GM12875 (cell line): ENCODE measurements at regions not wholly inside any gene's neighbourhood (a gene's known extent, or its start where the extent isn't known, plus 50 kb on each side); places are given as distances from the start of the nearest gene placed in this dataset.

Experiments
- H3K4me3 ChIP-seq: one replicate; pipeline ENCODE4 v1.5.1; 2011; ENCODE audit warnings: low read depth, low read length, control low read depth
- TF ChIP-seq, protein P1 (sequence below): IDR thresholded peaks from 2 replicates; pipeline ENCODE4 v1.5.1; 2011; ENCODE audit warnings: low read depth, mild to moderate bottlenecking, control low read depth, inconsistent platforms, low read length, moderate library complexity, borderline replicate concordance; ENCODE audit not compliant: insufficient read depth

DNA sequence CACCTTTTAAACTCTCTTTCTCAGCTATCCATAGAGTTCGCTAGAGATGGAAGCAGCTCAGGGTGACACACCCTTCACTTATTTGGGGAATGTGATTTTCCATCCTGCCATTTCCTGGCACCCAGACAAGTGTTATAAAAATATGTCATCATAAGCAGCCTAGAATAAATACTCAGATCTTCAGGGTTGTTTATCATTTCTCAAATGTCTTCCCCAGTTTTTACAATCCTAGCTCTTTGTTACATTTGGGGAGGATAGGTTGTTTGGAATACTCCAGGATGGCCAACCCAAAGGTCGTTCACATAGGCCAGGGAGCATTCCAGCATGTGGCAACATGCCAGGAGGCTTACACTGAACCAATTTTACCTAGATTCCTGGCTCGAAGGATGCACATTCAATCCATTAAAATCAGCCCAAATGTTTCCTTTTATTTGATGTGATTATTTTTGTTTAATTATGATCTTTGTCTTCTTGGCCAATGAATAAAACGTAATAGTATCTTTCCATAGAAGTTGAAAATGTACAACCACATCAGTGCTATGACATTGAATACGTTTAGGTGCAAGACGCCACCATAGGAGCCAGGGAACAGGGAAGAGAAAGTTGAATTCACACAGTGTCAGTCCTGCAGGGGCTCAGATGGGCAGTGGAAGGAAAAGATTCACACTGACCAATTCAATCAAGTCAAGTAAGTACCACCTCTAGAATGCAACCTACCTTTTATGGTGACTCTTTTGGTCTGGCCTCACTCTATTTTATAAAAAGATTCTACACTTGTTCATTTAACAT lies 537.7 kb upstream of the MDFIC2 start:
- H3K4me3 ChIP-seq = no peak overlapping the region
- TF ChIP-seq, protein P1, sequence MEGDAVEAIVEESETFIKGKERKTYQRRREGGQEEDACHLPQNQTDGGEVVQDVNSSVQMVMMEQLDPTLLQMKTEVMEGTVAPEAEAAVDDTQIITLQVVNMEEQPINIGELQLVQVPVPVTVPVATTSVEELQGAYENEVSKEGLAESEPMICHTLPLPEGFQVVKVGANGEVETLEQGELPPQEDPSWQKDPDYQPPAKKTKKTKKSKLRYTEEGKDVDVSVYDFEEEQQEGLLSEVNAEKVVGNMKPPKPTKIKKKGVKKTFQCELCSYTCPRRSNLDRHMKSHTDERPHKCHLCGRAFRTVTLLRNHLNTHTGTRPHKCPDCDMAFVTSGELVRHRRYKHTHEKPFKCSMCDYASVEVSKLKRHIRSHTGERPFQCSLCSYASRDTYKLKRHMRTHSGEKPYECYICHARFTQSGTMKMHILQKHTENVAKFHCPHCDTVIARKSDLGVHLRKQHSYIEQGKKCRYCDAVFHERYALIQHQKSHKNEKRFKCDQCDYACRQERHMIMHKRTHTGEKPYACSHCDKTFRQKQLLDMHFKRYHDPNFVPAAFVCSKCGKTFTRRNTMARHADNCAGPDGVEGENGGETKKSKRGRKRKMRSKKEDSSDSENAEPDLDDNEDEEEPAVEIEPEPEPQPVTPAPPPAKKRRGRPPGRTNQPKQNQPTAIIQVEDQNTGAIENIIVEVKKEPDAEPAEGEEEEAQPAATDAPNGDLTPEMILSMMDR = no peak

DNA sequence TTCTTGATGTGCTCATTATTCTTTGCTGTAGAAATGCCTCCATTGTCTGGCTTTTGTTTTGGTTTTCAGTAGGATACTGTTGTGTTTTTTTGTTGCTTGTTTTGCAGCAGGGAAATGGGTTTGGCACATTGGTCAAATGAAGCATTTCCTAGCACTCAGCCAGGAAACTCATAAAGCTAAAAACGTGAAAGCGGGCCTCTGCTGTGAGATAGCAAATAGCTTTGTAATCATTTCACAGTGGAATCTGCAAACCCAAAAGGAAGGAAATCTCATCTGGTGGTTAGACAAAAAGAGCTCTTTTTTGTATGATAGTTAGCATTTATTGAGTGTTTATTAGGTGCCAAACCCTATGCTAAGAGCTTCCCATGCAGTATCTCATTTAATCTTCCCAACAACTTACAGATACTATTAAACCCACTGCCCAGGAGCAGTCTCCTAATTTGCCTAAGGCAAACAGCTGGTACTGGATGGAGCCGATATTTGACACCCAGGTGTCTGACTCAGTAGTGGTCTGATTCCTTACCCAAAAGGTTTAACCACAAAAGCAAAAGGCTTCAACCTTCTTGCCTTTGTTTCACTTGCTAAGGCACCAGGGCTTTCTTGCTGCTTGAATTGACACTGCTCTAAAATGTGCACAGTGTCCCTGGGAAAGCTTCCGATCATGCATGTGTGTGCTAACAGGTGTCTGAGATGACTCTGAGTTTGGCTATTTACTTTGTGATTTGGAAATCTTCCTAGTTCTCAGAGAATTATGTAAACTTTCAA lies 527.9 kb upstream of the MDFIC2 start:
- TF ChIP-seq, protein P1 = no peak
- H3K4me3 ChIP-seq = no peak overlapping the region

DNA sequence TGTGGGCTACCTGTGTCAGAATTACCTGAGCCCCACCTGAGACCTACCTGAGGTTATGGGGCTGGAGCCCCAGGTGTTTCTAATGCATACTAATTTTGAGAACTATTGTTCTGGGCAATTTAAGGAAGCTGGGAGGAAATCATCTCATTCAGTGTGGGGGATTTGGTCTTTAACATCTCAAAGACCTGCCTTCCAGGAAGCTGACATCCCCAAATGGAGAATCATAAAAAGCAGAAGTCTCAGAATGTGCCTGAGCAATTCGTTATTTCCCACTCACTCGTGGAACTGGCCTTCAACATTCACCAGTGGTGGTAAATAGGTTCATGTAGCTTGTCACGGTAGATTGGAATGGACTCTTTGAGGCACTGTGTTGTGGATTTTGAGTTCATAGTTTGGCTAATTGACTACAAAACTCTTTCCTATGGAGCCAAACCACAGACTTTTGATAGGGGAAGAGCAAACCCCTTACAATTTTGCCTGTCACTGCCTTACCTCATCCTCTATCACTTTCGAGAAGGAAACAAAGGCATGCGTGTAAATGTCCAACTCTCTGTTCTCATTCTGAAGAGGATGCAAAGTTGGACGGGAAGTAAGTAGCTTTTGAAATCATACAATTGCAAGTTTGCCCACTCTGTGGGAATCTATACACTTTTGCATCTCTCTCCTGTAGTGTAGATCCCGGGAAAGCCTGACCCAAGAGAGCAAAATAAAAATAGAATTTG lies 521.0 kb upstream of the MDFIC2 start:
- TF ChIP-seq, protein P1 = no peak
- no peak overlapping the region for H3K4me3 ChIP-seq

DNA sequence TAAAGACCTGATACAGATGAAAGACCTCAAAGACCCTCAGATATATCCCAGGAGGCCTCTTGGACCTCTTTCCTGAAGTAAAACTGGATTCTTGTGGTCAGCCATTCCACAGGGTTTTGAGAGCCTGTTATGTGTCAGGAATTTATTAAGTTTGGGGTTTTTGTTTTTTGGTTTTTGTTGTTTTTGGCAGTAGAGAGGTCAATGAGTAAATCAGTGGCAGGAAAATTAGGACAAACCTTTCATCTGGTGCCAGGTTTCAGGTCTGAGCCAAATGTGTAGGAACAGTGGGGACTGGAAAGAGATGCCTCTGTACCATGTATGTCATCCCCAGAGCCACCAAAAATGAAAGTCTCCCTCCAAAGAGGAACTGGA lies 520.4 kb upstream of the MDFIC2 start:
- no peak overlapping the region for H3K4me3 ChIP-seq
- TF ChIP-seq, protein P1 = no peak

- TF ChIP-seq, protein P1 = no peak
- no peak overlapping the region for H3K4me3 ChIP-seq
These were observed 519.8 kb upstream of the MDFIC2 start for GRCh38 chr3:70832089-70832833.

- TF ChIP-seq, protein P1 = no peak
- H3K4me3 ChIP-seq = no peak overlapping the region
These were observed 516.7 kb upstream of the MDFIC2 start for GRCh38 chr3:70829092-70829491.
